Thyroid gland (tissue), 4 donors: ENCODE measurements at regions not wholly inside any gene's neighbourhood (a gene's known extent, or its start where the extent isn't known, plus 50 kb on each side); places are given as distances from the start of the nearest gene placed in this dataset.

Source experiments
- POLR2A ChIP-seq, 2 donors: fragments of 450-650 bp; IDR thresholded peaks; one replicate each; pipeline ENCODE4 v1.6.1; 2017; ENCODE audit warnings: antibody characterized with exemption in 2 of 2, mild to moderate bottlenecking in 2 of 2, moderate library complexity in 1 of 2
- TF ChIP-seq, protein P1 (sequence below), 6 experiments: fragments of 200-600 bp in 3 of 6; fragments of 450-650 bp in 3 of 6; sonication (generic) in 3 of 6; IDR thresholded peaks; one replicate each; pipeline ENCODE4 v1.5.1; 2016 to 2019; ENCODE audit warnings: antibody characterized with exemption in 6 of 6, mild to moderate bottlenecking in 2 of 6, inconsistent platforms in 1 of 6, moderate library complexity in 1 of 6

- TF ChIP-seq, protein P1, sequence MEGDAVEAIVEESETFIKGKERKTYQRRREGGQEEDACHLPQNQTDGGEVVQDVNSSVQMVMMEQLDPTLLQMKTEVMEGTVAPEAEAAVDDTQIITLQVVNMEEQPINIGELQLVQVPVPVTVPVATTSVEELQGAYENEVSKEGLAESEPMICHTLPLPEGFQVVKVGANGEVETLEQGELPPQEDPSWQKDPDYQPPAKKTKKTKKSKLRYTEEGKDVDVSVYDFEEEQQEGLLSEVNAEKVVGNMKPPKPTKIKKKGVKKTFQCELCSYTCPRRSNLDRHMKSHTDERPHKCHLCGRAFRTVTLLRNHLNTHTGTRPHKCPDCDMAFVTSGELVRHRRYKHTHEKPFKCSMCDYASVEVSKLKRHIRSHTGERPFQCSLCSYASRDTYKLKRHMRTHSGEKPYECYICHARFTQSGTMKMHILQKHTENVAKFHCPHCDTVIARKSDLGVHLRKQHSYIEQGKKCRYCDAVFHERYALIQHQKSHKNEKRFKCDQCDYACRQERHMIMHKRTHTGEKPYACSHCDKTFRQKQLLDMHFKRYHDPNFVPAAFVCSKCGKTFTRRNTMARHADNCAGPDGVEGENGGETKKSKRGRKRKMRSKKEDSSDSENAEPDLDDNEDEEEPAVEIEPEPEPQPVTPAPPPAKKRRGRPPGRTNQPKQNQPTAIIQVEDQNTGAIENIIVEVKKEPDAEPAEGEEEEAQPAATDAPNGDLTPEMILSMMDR (IDR thresholded peaks at IDR 0.05), result no peak
- TF ChIP-seq POLR2A (IDR thresholded peaks at IDR 0.05), result no peak
These were observed 83.2 kb upstream of the MAP3K1 start for GRCh38 chr5:56732121-56732520.
